GM21526 (cell line): ENCODE measurements at regions not wholly inside any gene's neighbourhood (a gene's known extent, or its start where the extent isn't known, plus 50 kb on each side); places are given as distances from the start of the nearest gene placed in this dataset.
"Not testable (repeated sequence)": the region's sequence is repeated elsewhere in the genome, so short reads cannot be mapped to it uniquely, and the experiment has no call there.

Source experiments
- ATAC-seq: cut with Tn5 transposase; IDR thresholded peaks from one replicate; pipeline ENCODE4 v1.9.1; 2021; ENCODE audit warnings: moderate library complexity; ENCODE audit not compliant: unreplicated experiment, low FRiP score

GRCh38 chr4:167906851-167907250 is 185.5 kb upstream of the ANXA10 start:
- no peak for ATAC-seq

- ATAC-seq: no peak
These were observed 183.5 kb upstream of the ANXA10 start for GRCh38 chr4:167908816-167909215.

- not testable (repeated sequence) for ATAC-seq
These were observed 179.8 kb upstream of the ANXA10 start for GRCh38 chr4:167912535-167912934.

- no peak for ATAC-seq
These were observed 174.3 kb upstream of the ANXA10 start for GRCh38 chr4:167918077-167918476.

- ATAC-seq: no peak
These were observed 162.2 kb upstream of the ANXA10 start for GRCh38 chr4:167930166-167930565.

GRCh38 chr4:167934216-167934615 is 158.1 kb upstream of the ANXA10 start:
- ATAC-seq: no peak

GRCh38 chr4:167939863-167940616 is 152.3 kb upstream of the ANXA10 start:
- ATAC-seq: no peak

- ATAC-seq: no peak
These were observed 148.3 kb upstream of the ANXA10 start for GRCh38 chr4:167943872-167944505.

GRCh38 chr4:167944721-167945120 is 147.6 kb upstream of the ANXA10 start:
- ATAC-seq: no peak

- no peak for ATAC-seq
These were observed 137.3 kb upstream of the ANXA10 start for GRCh38 chr4:167955006-167955405.

GRCh38 chr4:167956676-167957075 is 135.7 kb upstream of the ANXA10 start:
- ATAC-seq: no peak

GRCh38 chr4:167964766-167965373 is 127.5 kb upstream of the ANXA10 start:
- ATAC-seq: no peak

GRCh38 chr4:167966143-167966542 is 126.2 kb upstream of the ANXA10 start:
- ATAC-seq: no peak

- ATAC-seq: no peak
These were observed 118.8 kb upstream of the ANXA10 start for GRCh38 chr4:167973513-167973912.

GRCh38 chr4:167985565-167985964 is 106.8 kb upstream of the ANXA10 start:
- no peak for ATAC-seq

GRCh38 chr4:167986044-167986443 is 106.3 kb upstream of the ANXA10 start:
- no peak for ATAC-seq

GRCh38 chr4:167987285-167987684 is 105.1 kb upstream of the ANXA10 start:
- no peak for ATAC-seq

GRCh38 chr4:167989815-167990214 is 102.5 kb upstream of the ANXA10 start:
- ATAC-seq: no peak

GRCh38 chr4:168008112-168008511 is 84.2 kb upstream of the ANXA10 start:
- ATAC-seq: not testable (repeated sequence)

GRCh38 chr4:168019019-168019651 is 73.2 kb upstream of the ANXA10 start:
- ATAC-seq: no peak

- ATAC-seq: no peak
These were observed 72.4 kb upstream of the ANXA10 start for GRCh38 chr4:168019921-168020320.
